Naive thymus-derived CD4-positive, alpha-beta T cell (primary cell): ENCODE measurements at regions not wholly inside any gene's neighbourhood (a gene's known extent, or its start where the extent isn't known, plus 50 kb on each side); places are given as distances from the start of the nearest gene placed in this dataset.

Experiments
- ATAC-seq: fragments of 150-1000 bp; cut with Tn5 transposase; 2 replicates; pipeline ENCODE4 v1.10.0; 2021; ENCODE audit warnings: mild to moderate bottlenecking, moderate library complexity
- CTCF ChIA-PET: fragments of 350-600 bp; sonication (Branson Sonifier 250); formaldehyde crosslinking; loops from one replicate; lab custom pipeline; 2021; ENCODE audit warnings: antibody characterized with exemption; lab: Charles Lee
- POLR2A ChIA-PET: fragments of 350-600 bp; sonication (Branson Sonifier 250); formaldehyde crosslinking; loops from one replicate; lab custom pipeline; 2021; ENCODE audit warnings: antibody characterized with exemption, inconsistent platforms; lab: Charles Lee
- DNase-seq, 9 donors: peaks; one replicate each; pipeline versions ENCODE4 v3.0.0 to v3.0.0-alpha.2; 2020 to 2022; ENCODE audit warnings: mixed read lengths in 1 of 9
- H3K27ac ChIP-seq: one replicate; pipeline ENCODE4 v1.7.0; 2013; ENCODE audit warnings: mild to moderate bottlenecking, low read depth, low read length, moderate library complexity
- H3K27me3 ChIP-seq, 2 donors: one replicate each; pipeline ENCODE4 v1.7.0; 2013; ENCODE audit warnings: low read length in 2 of 2, mild to moderate bottlenecking in 2 of 2, moderate library complexity in 2 of 2; ENCODE audit not compliant: control insufficient read depth in 2 of 2, insufficient read depth in 2 of 2
- H3K36me3 ChIP-seq, 3 experiments: 1 replicate in 2 of 3; 2 replicates in 1 of 3; pipeline ENCODE4 v1.7.0; 2013; ENCODE audit warnings: low read length in 3 of 3, mild to moderate bottlenecking in 3 of 3, moderate library complexity in 1 of 3; ENCODE audit not compliant: insufficient read depth in 3 of 3, control insufficient read depth in 2 of 3
- H3K4me1 ChIP-seq, 2 donors: one replicate each; pipeline ENCODE4 v1.7.0; 2013; ENCODE audit warnings: low read length in 2 of 2, mild to moderate bottlenecking in 2 of 2, moderate library complexity in 1 of 2; ENCODE audit not compliant: control insufficient read depth in 2 of 2, insufficient read depth in 2 of 2
- H3K4me3 ChIP-seq: 2 replicates; pipeline ENCODE4 v1.7.0; 2013; ENCODE audit warnings: mild to moderate bottlenecking, low read length
- H3K9me3 ChIP-seq, 3 experiments: 1 replicate in 2 of 3; 2 replicates in 1 of 3; pipeline ENCODE4 v1.7.0; 2013; ENCODE audit warnings: low read length in 3 of 3; ENCODE audit not compliant: control insufficient read depth in 2 of 3
- H3K27ac Mint-ChIP-seq, 9 donors: one replicate each; pipeline ENCODE4 v1.8.0; 2020 to 2022; ENCODE audit warnings: mixed read lengths in 9 of 9, mild to moderate bottlenecking in 8 of 9, moderate library complexity in 5 of 9, inconsistent platforms in 2 of 9
- H3K27me3 Mint-ChIP-seq, 5 donors: one replicate each; pipeline ENCODE4 v1.8.0; 2021 to 2022; ENCODE audit warnings: mixed read lengths in 5 of 5, mild to moderate bottlenecking in 1 of 5
- H3K36me3 Mint-ChIP-seq, 5 donors: one replicate each; pipeline ENCODE4 v1.8.0; 2020 to 2022; ENCODE audit warnings: mixed read lengths in 5 of 5, mild to moderate bottlenecking in 3 of 5, inconsistent platforms in 1 of 5
- H3K4me1 Mint-ChIP-seq, 7 donors: one replicate each; pipeline ENCODE4 v1.8.0; 2020 to 2022; ENCODE audit warnings: mixed read lengths in 7 of 7, mild to moderate bottlenecking in 3 of 7, inconsistent platforms in 1 of 7
- H3K4me3 Mint-ChIP-seq, 10 donors: one replicate each; pipeline ENCODE4 v1.8.0; 2020 to 2022; ENCODE audit warnings: mild to moderate bottlenecking in 10 of 10, mixed read lengths in 10 of 10, moderate library complexity in 6 of 10, inconsistent platforms in 2 of 10
- H3K9me3 Mint-ChIP-seq, 11 donors: one replicate each; pipeline ENCODE4 v1.8.0; 2020 to 2022; ENCODE audit warnings: mixed read lengths in 11 of 11, mild to moderate bottlenecking in 4 of 11, inconsistent platforms in 1 of 11, moderate library complexity in 1 of 11
- intact Hi-C, 2 donors: fragments of 100-400 bp; cut with micrococcal nuclease; formaldehyde crosslinking; loops; one replicate each; pipeline ENCODE4 v1.15.1; 2023

DNA sequence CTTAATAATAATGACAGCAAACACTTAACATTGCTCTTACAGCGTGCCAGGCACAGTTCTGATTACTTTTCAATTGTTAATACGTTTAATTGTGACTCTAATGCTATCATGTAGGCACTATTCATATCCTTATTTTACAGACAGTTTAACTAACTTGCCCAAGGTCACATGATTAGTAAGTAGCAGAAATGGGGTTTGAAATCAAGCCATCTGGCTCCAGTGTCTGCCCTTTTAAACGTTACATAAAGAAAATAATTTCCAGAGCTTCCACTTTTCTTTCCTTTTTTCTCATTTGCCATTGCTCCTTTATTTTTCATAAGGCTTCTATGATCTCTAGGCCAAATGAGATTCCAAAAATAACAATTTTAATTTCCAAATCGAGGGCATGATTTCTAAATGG lies 50.6 kb upstream of the IKZF2 start:
- H3K36me3 ChIP-seq = no peaks in the 10 kb centered on the region
- Mint-ChIP-seq H3K4me3 (no peak overlapping the region), H3K4me1 (peaks cover 0 to 3% (median 0%) of the 10 kb centered on the region in 7 donors), H3K27me3 (peaks cover 0 to 6% (median 0%) of the 10 kb centered on the region in 5 donors), H3K27ac (no peak overlapping the region), H3K9me3 (peaks cover 0 to 5% (median 0%) of the 10 kb centered on the region in 11 donors), H3K36me3 (no peaks in the 10 kb centered on the region)
- intact Hi-C loops = no loop called here
- ATAC-seq (no peak), DNase-seq (no peak)
- H3K27ac ChIP-seq = no peak overlapping the region
- no peaks in the 10 kb centered on the region for H3K4me1 ChIP-seq
- no peaks in the 10 kb centered on the region for H3K9me3 ChIP-seq
- CTCF ChIA-PET = no interaction called here
- H3K27me3 ChIP-seq = no peaks in the 10 kb centered on the region
- POLR2A ChIA-PET = no interaction called here
- H3K4me3 ChIP-seq = no peak overlapping the region

DNA sequence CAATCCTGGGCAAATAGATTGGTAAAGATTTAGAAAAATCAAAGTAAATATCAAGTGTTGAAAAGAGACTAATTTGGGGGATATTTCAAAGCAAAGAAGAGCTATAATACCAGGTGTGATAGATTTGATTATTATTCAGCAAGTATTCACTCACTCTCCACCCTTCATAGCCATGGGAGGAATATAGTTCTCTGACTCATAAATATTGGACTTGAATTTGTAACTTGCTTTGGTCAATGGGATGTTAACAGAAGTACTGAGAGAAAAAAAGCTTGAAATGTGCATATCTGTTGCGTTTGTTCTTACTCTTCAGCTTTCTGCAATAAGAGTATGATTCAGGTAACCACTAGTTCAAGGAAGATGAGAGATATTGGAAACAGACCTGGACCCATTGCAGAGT lies 54.5 kb upstream of the IKZF2 start:
- H3K9me3 ChIP-seq = no peaks in the 10 kb centered on the region
- no peak overlapping the region for H3K4me3 Mint-ChIP-seq
- H3K27me3 Mint-ChIP-seq = no peaks in the 10 kb centered on the region
- H3K4me1 Mint-ChIP-seq = peaks cover 0 to 3% (median 0%) of the 10 kb centered on the region in 7 donors
- H3K4me3 ChIP-seq = no peak overlapping the region
- DNase-seq (no peak), ATAC-seq (no peak)
- no peaks in the 10 kb centered on the region for H3K36me3 ChIP-seq
- CTCF ChIA-PET = no interaction called here
- H3K36me3 Mint-ChIP-seq = no peaks in the 10 kb centered on the region
- intact Hi-C loops = no loop called here
- H3K27ac Mint-ChIP-seq = no peak overlapping the region
- H3K4me1 ChIP-seq = no peaks in the 10 kb centered on the region
- no peak overlapping the region for H3K27ac ChIP-seq
- no peaks in the 10 kb centered on the region for H3K27me3 ChIP-seq
- no peaks in the 10 kb centered on the region for H3K9me3 Mint-ChIP-seq
- POLR2A ChIA-PET = no interaction called here

DNA sequence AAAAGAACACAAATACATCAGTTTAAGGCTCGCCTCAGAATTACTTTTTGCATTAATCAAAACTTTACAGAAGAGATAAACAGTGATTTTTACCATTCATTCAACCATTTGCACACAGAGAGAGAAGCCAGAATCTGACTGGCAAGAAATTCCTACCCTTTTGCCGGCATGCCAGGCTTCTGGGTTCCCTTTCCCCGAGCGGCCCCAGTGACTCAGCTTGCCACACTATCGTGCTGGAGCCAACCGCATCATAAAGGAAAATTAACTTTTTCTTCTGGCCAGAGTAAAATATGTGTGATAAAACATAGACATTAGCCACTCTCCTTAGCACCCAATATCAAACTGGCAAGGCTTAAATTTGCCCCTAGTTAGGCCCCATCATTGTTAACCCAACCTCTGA lies 61.8 kb upstream of the IKZF2 start:
- Histone ChIP-seq H3K27me3 (no peaks in the 10 kb centered on the region), H3K9me3 (no peaks in the 10 kb centered on the region), H3K4me3 (no peak overlapping the region), H3K36me3 (no peaks in the 10 kb centered on the region), H3K27ac (no peak overlapping the region), H3K4me1 (no peaks in the 10 kb centered on the region)
- ATAC-seq (no peak), DNase-seq (no peak)
- no peak overlapping the region for H3K27ac Mint-ChIP-seq
- no peak overlapping the region for H3K4me3 Mint-ChIP-seq
- CTCF ChIA-PET = no interaction called here
- peaks cover 0 to 10% (median 0%) of the 10 kb centered on the region in 5 donors for H3K27me3 Mint-ChIP-seq
- POLR2A ChIA-PET = no interaction called here
- H3K4me1 Mint-ChIP-seq = no peaks in the 10 kb centered on the region
- no peaks in the 10 kb centered on the region for H3K9me3 Mint-ChIP-seq
- no peaks in the 10 kb centered on the region for H3K36me3 Mint-ChIP-seq
- intact Hi-C loops = no loop called here

DNA sequence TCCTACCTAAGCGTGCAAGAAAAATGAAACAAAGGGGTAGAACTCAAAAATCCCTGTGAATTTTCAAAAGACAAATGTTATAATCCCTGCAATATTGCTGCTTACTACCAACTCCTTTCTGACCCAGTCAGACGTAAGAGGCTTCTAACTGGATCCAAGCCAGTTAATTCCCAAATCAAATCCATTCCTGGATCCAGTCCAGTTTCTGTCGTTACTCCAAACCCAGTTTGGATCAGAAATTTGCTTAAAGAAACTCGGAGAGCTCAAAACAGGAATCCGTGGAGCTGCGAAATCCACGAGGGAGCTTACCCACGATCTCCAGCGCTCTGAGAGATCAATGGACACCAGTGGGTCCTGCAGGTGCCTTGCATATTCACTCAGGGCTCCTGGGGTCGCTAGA lies 62.8 kb upstream of the IKZF2 start:
- ATAC-seq = no peak
- Histone ChIP-seq H3K9me3 (no peaks in the 10 kb centered on the region), H3K27me3 (no peaks in the 10 kb centered on the region), H3K36me3 (no peaks in the 10 kb centered on the region), H3K27ac (no peak overlapping the region), H3K4me3 (no peak overlapping the region), H3K4me1 (no peaks in the 10 kb centered on the region)
- H3K9me3 Mint-ChIP-seq = no peaks in the 10 kb centered on the region
- ChIA-PET CTCF (no interaction called here), POLR2A (no interaction called here)
- no peaks in the 10 kb centered on the region for H3K4me1 Mint-ChIP-seq
- intact Hi-C loops = no loop called here
- peaks cover 0 to 10% (median 0%) of the 10 kb centered on the region in 5 donors for H3K27me3 Mint-ChIP-seq
- DNase-seq = no peak
- no peak overlapping the region for H3K4me3 Mint-ChIP-seq
- H3K36me3 Mint-ChIP-seq = no peaks in the 10 kb centered on the region
- H3K27ac Mint-ChIP-seq = no peak overlapping the region

DNA sequence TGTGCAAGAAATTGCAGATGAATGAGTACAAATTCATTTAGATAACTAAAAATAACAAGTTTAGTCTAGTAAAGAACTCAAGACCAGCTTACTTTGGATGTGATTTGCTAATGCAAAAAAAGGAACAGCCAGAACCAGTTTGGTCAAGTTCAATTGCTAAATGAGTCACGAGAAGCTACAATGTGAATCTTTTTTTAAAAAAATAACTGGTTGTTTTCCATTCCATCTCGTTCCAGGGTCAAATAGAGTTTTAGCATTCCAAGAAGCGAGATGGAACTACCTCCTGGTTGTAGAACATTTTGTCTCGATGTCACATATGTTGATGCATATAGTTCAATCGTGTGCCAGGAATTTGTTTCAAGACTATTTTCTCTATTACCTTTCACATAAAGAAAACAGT lies 65.0 kb upstream of the IKZF2 start:
- ChIA-PET POLR2A (interaction anchor here (0.7 kb wide), 1 partner anchor 101 kb away, joined by 3 read pairs; no protein-coding TSS in a partner anchor), CTCF (no interaction called here)
- Histone ChIP-seq H3K4me3 (no peak overlapping the region), H3K36me3 (no peaks in the 10 kb centered on the region), H3K4me1 (no peaks in the 10 kb centered on the region), H3K27me3 (no peaks in the 10 kb centered on the region), H3K27ac (no peak overlapping the region), H3K9me3 (no peaks in the 10 kb centered on the region)
- H3K27ac Mint-ChIP-seq = no peak overlapping the region
- DNase-seq (no peak), ATAC-seq (no peak)
- peaks cover 0 to 15% (median 0%) of the 10 kb centered on the region in 5 donors for H3K27me3 Mint-ChIP-seq
- no peaks in the 10 kb centered on the region for H3K4me1 Mint-ChIP-seq
- no peak overlapping the region for H3K4me3 Mint-ChIP-seq
- no peaks in the 10 kb centered on the region for H3K36me3 Mint-ChIP-seq
- intact Hi-C loops = no loop called here
- no peaks in the 10 kb centered on the region for H3K9me3 Mint-ChIP-seq

DNA sequence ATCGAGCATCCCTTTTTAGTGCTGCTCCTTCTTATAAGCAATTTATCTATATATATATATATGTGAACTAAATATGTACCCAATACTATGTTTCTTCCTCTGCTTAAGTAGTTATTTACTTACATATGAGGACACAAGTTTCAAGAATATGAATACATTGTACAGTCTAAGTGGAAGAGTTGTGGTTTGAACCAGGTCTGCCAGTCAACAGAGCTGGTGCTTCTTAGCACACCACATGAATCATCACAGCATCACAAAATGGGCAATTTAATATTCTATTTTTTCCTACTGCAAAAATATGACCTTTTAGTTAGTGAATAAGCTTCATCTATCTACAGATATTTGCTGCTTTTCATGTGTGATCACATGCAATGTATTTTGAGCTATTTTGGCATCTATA lies 64.4 kb upstream of the SPAG16 start:
- Histone ChIP-seq H3K27me3 (no peaks in the 10 kb centered on the region), H3K4me1 (no peaks in the 10 kb centered on the region), H3K9me3 (no peaks in the 10 kb centered on the region), H3K4me3 (no peak overlapping the region), H3K27ac (no peak overlapping the region), H3K36me3 (no peaks in the 10 kb centered on the region)
- Mint-ChIP-seq H3K9me3 (no peaks in the 10 kb centered on the region), H3K27ac (no peak overlapping the region), H3K4me3 (no peak overlapping the region), H3K4me1 (no peaks in the 10 kb centered on the region), H3K27me3 (peaks cover 0 to 17% (median 0%) of the 10 kb centered on the region in 5 donors), H3K36me3 (no peaks in the 10 kb centered on the region)
- ChIA-PET CTCF (no interaction called here), POLR2A (no interaction called here)
- ATAC-seq (no peak), DNase-seq (no peak)
- intact Hi-C loops = no loop called here

DNA sequence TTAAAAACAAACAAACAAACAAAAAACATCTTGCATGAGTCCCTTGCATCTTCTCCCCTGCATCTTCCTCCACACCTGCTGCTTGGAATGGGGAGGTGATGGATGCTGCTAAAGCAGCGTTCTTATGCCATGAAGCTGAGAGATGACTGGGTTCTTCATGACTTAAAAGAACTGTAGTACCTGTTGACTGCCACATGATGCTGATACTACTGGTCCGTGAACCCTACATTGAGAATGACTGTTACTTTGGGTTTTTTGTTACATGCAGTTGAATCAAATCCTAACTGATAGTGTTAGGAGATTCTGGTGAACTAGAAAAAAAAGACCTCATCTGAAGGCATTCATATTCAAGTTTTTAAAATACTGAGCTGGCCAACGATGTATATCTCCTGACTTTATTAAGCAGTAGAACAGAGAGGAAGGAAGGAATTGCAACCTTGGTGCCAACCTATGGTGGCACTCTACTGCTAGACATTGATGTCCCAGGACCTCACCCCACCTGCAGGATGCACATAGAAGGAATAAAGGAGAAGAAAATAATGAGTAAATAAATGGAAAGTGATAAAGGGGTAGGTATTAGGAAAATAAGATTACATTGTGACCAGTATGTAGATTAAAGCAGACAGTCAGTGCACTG lies 63.2 kb upstream of the SPAG16 start:
- Histone ChIP-seq H3K9me3 (no peaks in the 10 kb centered on the region), H3K4me3 (no peak overlapping the region), H3K4me1 (no peaks in the 10 kb centered on the region), H3K36me3 (no peaks in the 10 kb centered on the region), H3K27ac (no peak overlapping the region), H3K27me3 (no peaks in the 10 kb centered on the region)
- intact Hi-C loops = no loop called here
- ATAC-seq (no peak), DNase-seq (no peak)
- no peaks in the 10 kb centered on the region for H3K4me1 Mint-ChIP-seq
- H3K4me3 Mint-ChIP-seq = no peak overlapping the region
- H3K27me3 Mint-ChIP-seq = peaks cover 0 to 17% (median 0%) of the 10 kb centered on the region in 5 donors
- H3K36me3 Mint-ChIP-seq = no peaks in the 10 kb centered on the region
- H3K27ac Mint-ChIP-seq = no peak overlapping the region
- ChIA-PET POLR2A (no interaction called here), CTCF (no interaction called here)
- no peaks in the 10 kb centered on the region for H3K9me3 Mint-ChIP-seq
